Ascending aorta (tissue), 2 donors: ENCODE measurements at regions not wholly inside any gene's neighbourhood (a gene's known extent, or its start where the extent isn't known, plus 50 kb on each side); places are given as distances from the start of the nearest gene placed in this dataset.

ENCODE experiments used
- DNase-seq, 2 donors: peaks; one replicate each; pipeline ENCODE4 v3.0.0-alpha.2; 2019; ENCODE audit warnings: low spot score in 2 of 2
- H3K27ac ChIP-seq, 2 donors: fragments of 200-600 bp; sonication (generic); one replicate each; pipeline ENCODE4 v1.5.1; 2016 to 2017; ENCODE audit warnings: mild to moderate bottlenecking in 1 of 2
- H3K27me3 ChIP-seq: fragments of 200-600 bp; sonication (generic); one replicate; pipeline ENCODE4 v1.5.1; 2017
- H3K36me3 ChIP-seq, 2 donors: fragments of 200-600 bp; sonication (generic); one replicate each; pipeline ENCODE4 v1.5.1; 2016
- H3K4me1 ChIP-seq, 2 donors: fragments of 200-600 bp; sonication (generic); one replicate each; pipeline ENCODE4 v1.5.1; 2016 to 2017; ENCODE audit warnings: mild to moderate bottlenecking in 1 of 2
- H3K4me3 ChIP-seq, 2 donors: fragments of 200-600 bp; sonication (generic); one replicate each; pipeline ENCODE4 v1.5.1; 2016 to 2017; ENCODE audit warnings: mild to moderate bottlenecking in 1 of 2
- H3K9me3 ChIP-seq, 2 donors: fragments of 200-600 bp; sonication (generic); one replicate each; pipeline ENCODE4 v1.5.1; 2016
- intact Hi-C: fragments of 100-400 bp; cut with DNase I; formaldehyde crosslinking; loops from one replicate; pipeline ENCODE4 v1.15.1; 2023
- TF ChIP-seq, protein P1 (sequence below), 3 experiments: fragments of 200-600 bp in 2 of 3; fragments of 450-650 bp in 1 of 3; sonication (generic) in 2 of 3; IDR thresholded peaks; one replicate each; pipeline ENCODE4 v1.5.1; 2016 to 2019; ENCODE audit warnings: antibody characterized with exemption in 3 of 3, mild to moderate bottlenecking in 1 of 3, moderate library complexity in 1 of 3

DNA sequence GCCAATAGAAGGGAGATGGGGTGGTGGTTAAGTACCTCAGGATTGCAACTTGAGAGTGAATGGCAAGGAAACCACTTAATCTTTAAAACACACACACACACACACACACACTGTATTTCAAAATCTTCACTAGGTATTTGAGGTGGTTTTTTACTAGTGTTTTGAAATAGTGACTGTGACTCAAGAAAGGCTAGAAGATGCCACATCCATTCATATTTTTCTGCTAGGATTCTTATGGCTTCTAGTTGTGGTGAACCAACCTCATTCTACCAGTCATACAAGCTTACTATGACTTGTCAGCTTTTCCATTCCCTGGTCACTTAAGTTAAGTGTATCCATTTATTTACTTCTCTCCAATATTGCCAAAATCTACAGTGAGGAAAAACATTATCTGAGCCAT, 519.4 kb upstream of the JAG1 start:
- Histone ChIP-seq H3K9me3 (no peaks in the 10 kb centered on the region), H3K27me3 (no peaks in the 10 kb centered on the region), H3K27ac (no peak overlapping the region), H3K4me1 (peaks cover 0 to 2% of the 10 kb centered on the region in 2 donors), H3K4me3 (no peak overlapping the region), H3K36me3 (no peaks in the 10 kb centered on the region)
- DNase-seq = no peak
- TF ChIP-seq, protein P1, sequence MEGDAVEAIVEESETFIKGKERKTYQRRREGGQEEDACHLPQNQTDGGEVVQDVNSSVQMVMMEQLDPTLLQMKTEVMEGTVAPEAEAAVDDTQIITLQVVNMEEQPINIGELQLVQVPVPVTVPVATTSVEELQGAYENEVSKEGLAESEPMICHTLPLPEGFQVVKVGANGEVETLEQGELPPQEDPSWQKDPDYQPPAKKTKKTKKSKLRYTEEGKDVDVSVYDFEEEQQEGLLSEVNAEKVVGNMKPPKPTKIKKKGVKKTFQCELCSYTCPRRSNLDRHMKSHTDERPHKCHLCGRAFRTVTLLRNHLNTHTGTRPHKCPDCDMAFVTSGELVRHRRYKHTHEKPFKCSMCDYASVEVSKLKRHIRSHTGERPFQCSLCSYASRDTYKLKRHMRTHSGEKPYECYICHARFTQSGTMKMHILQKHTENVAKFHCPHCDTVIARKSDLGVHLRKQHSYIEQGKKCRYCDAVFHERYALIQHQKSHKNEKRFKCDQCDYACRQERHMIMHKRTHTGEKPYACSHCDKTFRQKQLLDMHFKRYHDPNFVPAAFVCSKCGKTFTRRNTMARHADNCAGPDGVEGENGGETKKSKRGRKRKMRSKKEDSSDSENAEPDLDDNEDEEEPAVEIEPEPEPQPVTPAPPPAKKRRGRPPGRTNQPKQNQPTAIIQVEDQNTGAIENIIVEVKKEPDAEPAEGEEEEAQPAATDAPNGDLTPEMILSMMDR (IDR thresholded peaks at IDR 0.05) = no peak
- intact Hi-C loops = no loop called here

DNA sequence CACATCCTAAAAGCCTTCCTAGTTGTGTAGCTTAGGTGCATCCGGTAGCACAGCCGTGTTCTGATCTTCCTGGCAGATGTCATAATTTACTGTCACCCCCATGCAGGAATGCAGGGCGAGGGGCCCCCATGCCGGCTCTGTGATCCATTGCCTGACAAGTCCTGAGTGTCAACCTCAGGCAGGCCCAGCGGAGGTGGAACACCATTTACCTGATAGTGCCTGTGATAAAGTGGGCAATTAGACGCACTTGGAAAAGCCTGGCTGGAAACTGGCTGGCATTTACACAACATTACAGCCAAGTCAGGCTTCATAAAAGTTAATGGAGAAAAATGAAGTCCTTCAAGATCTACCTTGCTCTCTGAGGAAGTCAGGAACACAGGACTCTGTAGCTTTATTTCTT, 521.4 kb upstream of the JAG1 start:
- Histone ChIP-seq H3K4me3 (no peak overlapping the region), H3K36me3 (no peaks in the 10 kb centered on the region), H3K27me3 (no peaks in the 10 kb centered on the region), H3K9me3 (no peaks in the 10 kb centered on the region), H3K27ac (no peak overlapping the region), H3K4me1 (peaks cover 0 to 2% of the 10 kb centered on the region in 2 donors)
- intact Hi-C loops = no loop called here
- TF ChIP-seq, protein P1 (IDR thresholded peaks at IDR 0.05) = no peak
- DNase-seq = no peak

DNA sequence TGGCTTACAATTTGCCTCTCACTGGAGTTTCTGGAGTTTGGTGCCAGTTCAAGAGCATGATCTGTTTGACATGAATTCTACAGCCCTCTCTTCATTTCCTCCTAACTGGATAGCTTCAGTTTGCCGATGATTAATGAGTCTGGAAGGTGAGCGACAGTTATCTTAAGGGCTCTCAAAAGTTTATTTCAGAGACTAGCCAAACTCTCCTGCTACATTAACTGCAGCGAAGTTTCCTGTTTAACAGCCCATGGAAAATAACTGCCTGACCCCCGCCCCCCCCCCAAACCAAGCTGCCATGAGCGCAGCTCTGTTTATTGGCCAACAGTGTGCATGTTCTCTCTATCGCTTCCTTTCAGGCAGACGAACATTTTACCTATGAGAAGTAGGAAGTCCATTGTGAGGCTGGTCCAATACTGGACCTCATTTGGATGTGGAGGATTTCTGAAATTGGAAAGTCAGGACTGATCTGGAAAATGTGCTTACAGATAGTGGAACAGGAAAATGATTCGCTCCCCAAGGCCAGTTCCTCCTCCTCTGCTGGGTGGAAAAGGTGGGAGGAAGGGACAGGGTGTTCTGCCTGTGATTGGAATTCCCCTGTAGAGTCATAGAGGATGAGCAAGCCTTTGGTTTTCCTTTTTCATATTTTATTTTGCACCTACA, 522.2 kb upstream of the JAG1 start:
- TF ChIP-seq, protein P1 (IDR thresholded peaks at IDR 0.05) = no peak
- DNase-seq = no peak
- Histone ChIP-seq H3K9me3 (no peaks in the 10 kb centered on the region), H3K27ac (no peak overlapping the region), H3K27me3 (no peaks in the 10 kb centered on the region), H3K36me3 (no peaks in the 10 kb centered on the region), H3K4me3 (no peak overlapping the region), H3K4me1 (peaks cover 0 to 2% of the 10 kb centered on the region in 2 donors)
- intact Hi-C loops = no loop called here

DNA sequence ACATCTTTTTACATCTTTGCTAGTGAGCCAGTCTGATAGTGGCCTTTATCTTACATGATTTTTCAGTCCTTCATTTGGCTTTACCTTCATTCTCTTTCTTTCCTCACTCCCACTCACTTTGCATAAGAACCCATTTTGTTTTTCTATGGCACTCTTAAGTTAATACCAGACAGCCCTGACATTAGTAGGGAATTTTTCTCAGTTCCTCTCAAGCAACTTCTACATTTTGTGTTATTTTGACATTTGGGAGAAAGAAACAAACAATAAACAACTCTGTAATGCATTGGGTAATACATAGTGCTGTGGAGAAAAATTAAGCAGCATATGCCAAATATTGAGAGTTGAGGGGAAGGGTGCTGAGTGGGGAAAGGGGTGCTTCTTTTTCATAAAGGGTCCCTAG, 524.1 kb upstream of the JAG1 start:
- TF ChIP-seq, protein P1 (IDR thresholded peaks at IDR 0.05) = no peak
- no peak for DNase-seq
- Histone ChIP-seq H3K27me3 (no peaks in the 10 kb centered on the region), H3K36me3 (no peaks in the 10 kb centered on the region), H3K27ac (no peak overlapping the region), H3K9me3 (no peaks in the 10 kb centered on the region), H3K4me1 (no peaks in the 10 kb centered on the region), H3K4me3 (no peak overlapping the region)
- intact Hi-C loops = no loop called here

DNA sequence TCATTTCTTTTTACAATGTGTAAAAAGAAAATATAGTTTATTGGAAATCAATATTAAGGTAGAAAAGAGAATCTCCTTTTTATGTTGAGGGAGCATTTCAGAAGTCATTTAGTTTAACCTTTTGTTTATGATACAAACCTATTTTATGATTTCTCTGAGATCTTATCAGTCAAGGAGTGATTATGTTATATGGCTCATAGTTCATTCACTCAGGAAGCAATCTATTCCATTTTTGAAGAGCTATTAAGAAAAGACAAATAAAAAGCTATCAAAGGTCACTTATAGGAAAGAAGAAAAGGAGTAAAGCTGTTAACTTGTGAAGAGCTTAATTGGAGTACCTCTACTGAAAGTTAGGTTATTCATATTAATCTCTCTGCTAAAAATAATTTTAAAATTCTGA, 526.6 kb upstream of the JAG1 start:
- no peak overlapping the region for H3K27ac ChIP-seq
- TF ChIP-seq, protein P1 (IDR thresholded peaks at IDR 0.05) = no peak
- H3K9me3 ChIP-seq = no peaks in the 10 kb centered on the region
- no peak overlapping the region for H3K4me3 ChIP-seq
- H3K36me3 ChIP-seq = no peaks in the 10 kb centered on the region
- intact Hi-C loops = no loop called here
- peaks cover 0 to 1% of the 10 kb centered on the region in 2 donors for H3K4me1 ChIP-seq
- H3K27me3 ChIP-seq = no peaks in the 10 kb centered on the region
- DNase-seq = no peak
